SH-SY5Y (cell line): ENCODE measurements at regions not wholly inside any gene's neighbourhood (a gene's known extent, or its start where the extent isn't known, plus 50 kb on each side); places are given as distances from the start of the nearest gene placed in this dataset.

Source experiments
- GATA2 ChIP-seq: IDR thresholded peaks from 2 replicates; pipeline ENCODE4 v1.6.1; 2011; ENCODE audit warnings: mild to moderate bottlenecking, low read depth, low read length
- GATA3 ChIP-seq: IDR thresholded peaks from 2 replicates; pipeline ENCODE4 v1.6.1; 2011; ENCODE audit warnings: low read depth, mild to moderate bottlenecking, low read length, moderate library complexity

DNA sequence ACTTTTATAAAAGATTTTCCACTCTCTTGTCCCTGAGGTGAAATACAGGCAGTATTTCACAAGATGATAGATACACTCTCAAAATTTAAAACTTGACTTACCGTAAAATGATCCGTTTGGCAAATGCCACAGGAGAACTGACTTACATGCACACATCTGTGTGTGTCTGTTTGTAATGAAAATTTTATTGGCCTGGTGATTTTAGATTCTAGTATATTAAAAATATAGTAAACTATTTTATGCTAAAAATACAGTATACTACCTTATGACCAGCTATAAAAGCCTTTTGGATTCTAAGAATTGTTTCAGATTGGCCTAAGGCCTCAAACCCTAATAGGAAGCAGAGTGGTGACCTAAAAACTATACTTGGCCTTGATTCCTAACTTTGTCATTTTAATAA, 362.7 kb downstream of the IPMK start:
- no peak for TF ChIP-seq GATA2
- TF ChIP-seq GATA3 = no peak

- no peak for TF ChIP-seq GATA3
- no peak for TF ChIP-seq GATA2
Observed at GRCh38 chr10:57898231-57898630, 369.5 kb downstream of the IPMK start.

- TF ChIP-seq GATA2 (no peak), GATA3 (no peak)
Observed at GRCh38 chr10:57897611-57898010, 370.1 kb downstream of the IPMK start.

DNA sequence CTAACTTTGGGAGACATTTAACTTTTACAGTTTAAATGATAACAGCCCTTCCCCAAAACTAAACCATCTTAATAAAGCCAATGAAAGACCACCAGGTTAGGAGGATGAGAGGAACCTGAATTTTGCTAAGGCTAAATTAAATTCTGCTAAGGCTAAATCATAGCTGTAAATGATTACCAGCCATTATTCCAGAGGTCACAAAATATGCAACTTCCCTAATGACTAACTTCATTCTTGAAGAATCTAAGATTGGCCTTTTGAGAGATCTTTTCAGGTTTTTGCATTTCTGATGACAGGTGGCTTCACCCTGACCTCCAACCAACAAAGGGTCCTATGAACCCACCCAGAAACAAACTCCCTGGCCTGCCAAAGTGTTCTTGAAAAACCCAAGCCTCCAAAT, 373.3 kb downstream of the IPMK start:
- no peak for TF ChIP-seq GATA2
- no peak for TF ChIP-seq GATA3

DNA sequence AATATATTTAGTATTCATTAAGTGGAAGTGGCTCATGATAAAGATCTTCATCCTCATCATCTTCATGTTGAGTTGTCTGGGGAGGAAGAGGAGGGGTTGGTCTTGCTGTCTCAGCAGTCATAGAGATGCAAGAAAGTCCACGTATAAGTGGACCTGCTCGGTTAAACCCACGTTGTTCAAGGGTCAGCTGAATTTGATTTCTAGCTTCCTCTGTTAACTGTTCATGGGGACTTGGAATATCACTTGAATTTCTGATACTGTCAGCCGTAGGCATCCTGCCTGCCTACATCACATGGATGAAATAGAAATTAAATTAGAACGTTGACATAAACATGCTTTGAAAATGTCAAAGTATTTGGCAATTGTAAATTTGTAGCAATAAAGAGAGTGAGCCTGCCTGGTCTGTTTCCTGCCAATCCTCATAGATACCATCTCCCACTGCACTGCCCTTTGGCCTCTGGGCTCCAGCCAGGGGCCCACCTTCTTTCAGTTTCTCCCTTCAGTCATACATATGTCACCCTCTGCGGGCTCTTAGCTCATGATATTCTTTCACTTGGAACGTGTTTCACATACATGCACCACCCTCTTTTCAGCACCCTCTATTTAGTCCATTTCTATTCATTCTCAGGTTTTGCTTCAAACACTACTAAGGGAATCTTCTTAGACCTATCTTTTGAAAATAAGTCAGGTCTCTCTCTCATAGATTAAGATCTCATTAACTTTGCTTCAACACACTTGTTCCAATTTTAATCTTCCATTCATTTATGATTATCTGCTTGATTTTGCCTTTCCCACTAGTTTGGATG, 376.3 kb downstream of the IPMK start:
- TF ChIP-seq GATA3 (no peak), GATA2 (peak; percentile 46; the same call in 1 of the 2 replicates)

DNA sequence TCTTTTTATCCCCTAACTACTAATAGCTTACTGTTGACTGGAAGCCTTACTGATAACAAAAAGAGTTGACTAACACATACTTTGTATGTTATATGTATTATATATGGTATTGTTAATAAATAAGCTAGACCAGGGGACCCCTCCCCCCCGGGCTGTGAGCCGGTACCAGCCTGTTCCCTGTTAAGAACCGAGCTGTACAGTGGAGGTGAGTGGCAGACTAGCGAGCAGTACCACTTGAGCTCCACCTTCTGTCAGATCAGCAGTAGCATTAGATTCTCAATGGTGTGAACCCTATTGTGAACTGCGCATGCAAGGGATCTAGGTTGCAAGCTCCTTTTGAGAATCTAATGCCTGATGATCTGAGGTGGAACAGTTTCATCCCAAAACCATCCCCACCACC, 377.0 kb downstream of the IPMK start:
- TF ChIP-seq GATA2 (no peak), GATA3 (no peak)

DNA sequence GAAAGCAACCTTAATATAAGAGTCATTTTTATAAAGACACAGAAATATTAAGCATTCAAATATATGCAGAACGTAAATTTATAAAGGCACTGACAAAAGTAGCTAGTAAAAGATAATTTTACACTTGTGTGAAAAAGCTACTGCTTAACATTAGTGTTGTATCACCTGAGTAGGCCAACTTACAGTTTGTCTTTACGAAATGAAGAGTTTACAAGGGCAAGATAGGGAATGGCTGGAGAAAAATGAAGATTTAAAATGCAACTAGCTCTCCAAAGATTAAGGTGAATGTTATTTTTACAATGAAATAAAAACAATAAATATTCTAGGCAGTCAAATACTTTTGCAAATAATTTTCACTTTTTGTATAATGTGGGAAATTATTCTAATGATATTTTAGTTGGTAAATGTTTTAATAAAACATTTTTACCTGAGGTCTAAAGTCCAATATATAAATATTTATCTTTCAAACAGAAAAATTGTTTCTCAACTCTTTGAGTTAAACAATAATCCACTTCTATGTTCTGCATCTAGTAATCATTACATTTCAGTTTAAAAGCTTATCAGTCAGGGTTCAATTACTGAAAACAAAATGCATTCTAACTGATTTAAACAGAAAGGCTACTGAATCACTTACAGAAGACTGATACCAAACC, 382.6 kb downstream of the IPMK start:
- TF ChIP-seq GATA2 (no peak), GATA3 (no peak)

- TF ChIP-seq GATA3 (no peak), GATA2 (no peak)
Observed at GRCh38 chr10:57884407-57884806, 383.3 kb downstream of the IPMK start.

DNA sequence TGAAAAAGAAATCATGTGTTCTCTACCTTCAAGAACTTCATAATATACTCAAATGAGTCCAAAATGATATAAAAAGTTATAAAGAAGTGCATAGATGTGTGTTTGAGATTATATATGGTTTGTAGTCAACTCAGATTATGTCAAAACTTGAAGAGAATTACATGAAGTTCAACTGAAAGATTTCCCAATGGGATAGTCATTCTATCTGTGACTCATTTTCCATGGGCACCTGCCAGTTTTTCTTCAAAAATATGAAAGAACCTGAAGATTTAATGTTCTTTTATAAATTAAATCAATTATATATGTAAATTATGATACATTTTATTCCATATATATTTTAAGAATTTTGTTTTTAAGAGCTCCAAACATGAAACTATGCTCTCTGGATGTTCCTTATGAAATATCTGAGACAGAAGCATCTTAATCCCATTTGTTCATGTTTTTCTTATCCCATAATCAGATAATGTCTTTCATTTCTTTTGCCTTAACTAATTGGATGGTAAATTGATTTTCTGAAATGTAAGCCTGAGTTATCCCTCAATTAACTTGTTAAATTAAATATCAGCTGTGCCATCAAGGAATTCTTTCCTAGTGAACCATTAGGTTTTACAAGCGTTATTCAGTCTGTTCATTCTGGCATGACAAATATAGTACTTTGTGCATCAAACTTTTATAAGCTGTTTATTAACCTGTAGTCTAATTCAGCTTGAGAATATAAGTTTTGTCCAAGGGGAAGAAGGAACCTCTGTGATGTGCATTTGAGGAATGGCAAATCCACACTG, 387.1 kb downstream of the IPMK start:
- TF ChIP-seq GATA2 (no peak), GATA3 (no peak)

- TF ChIP-seq GATA2 (no peak), GATA3 (no peak)
Observed at GRCh38 chr10:57874810-57875209, 392.9 kb downstream of the IPMK start.

DNA sequence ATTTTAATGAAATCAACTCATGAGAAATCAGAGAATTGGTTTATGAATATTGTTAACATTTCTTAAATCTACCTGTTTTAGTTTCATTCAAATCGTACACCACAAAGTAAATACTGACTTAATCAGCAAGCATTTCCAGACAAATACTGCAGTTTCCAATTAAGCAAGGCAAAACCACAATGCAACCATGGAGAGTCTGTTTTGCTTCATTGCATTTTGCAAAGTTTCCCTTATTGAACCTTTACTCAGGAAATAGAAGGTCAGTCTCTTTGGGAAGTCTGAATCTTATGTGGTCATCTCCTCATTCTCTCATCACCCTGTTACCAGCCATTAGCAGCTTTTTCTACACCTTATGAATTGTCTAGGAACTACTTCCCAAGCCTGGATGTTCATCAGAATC, 400.5 kb downstream of the IPMK start:
- no peak for TF ChIP-seq GATA3
- no peak for TF ChIP-seq GATA2

DNA sequence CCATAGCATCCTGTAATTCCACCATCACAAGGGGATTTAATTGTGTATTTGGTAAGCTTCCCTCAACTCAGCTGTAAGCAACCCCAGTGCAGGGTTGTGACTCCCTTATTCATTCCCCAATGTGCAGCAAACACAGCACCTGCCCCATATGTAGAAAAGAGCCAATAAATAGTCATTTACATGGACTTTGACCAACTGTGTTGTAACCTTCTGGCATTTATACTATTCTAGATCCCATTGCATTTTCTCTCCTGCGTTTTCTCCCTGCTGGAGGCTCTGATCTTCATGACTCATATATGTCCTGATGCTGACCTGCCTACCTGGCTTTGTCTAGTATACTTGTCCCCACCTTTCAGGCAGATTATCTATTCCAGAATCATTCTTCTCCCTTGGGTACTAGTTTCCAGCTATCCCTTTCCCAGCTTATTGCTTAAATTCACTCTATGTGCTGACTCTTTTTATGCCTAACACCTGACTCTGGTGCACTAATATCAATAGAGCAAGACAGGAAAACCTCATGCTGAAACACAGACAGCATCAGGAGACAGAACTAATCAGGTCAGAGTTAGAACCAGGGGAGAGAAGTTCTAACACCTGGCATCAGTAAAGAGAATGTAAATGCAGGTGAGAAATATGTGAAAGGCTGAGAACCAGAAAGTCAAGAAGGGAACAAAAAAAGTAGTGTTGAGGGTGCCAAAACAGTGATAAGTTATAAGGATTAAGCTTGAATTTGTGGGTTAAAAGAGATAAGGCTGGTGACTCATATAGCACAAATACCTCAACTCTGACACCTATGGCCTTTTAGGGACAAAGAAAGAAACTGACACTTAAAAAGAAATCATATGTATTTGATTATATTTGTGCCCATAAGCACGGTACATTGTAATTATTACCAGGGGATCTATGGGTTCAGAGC, 402.7 kb downstream of the IPMK start:
- TF ChIP-seq GATA3 = no peak
- TF ChIP-seq GATA2 = no peak

DNA sequence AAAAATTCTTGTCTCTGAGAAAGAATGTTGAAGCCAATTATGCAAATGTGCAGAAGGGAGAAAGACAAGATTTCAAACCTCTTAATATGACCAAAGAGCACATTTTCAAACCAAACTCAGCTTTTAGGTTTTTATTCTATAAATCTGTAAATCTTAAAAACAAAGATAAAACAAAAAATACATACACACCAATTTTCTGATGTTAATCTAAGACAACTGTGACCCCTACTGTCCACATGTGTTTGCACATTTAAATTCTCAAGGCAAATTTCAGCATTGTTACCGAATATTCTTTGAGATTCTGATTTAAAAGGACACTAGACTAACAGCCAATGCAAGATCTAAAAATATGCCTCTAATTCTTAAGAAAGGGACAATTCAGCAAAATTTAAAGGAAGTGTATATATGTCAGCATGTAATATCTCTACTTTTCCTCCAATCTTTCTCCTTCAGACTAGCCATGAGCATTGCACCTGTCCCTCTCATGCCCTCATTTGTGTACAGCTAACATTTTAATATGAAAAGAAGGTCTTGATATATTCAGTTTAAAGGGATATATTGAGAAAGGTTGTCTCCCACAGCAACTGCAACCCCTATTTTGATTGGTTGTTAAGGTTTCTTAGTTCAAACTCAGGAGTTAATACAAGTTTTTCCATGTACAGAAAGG, 417.9 kb downstream of the IPMK start:
- TF ChIP-seq GATA2 (no peak), GATA3 (no peak)
